MG63 (cell line): ENCODE measurements at regions not wholly inside any gene's neighbourhood (a gene's known extent, or its start where the extent isn't known, plus 50 kb on each side); places are given as distances from the start of the nearest gene placed in this dataset.

Experiments used
- DNase-seq: peaks from one replicate; pipeline ENCODE4 v3.0.0-alpha.2; 2020
- H3K27me3 ChIP-seq: fragments of 250-450 bp; sonication (Bioruptor Pico); 2 replicates; pipeline ENCODE4 v1.5.1; 2020; ENCODE audit warnings: mild to moderate bottlenecking, moderate library complexity
- H3K36me3 ChIP-seq: fragments of 250-450 bp; sonication (Bioruptor Pico); 2 replicates; pipeline ENCODE4 v1.5.1; 2020; ENCODE audit warnings: mild to moderate bottlenecking, moderate library complexity
- H3K4me3 ChIP-seq: fragments of 250-450 bp; sonication (Bioruptor Pico); 2 replicates; pipeline ENCODE4 v1.5.1; 2020; ENCODE audit warnings: mild to moderate bottlenecking, moderate library complexity
- H3K9me3 ChIP-seq: fragments of 250-450 bp; sonication (Bioruptor Pico); 2 replicates; pipeline ENCODE4 v1.5.1; 2020; ENCODE audit warnings: mild to moderate bottlenecking, moderate library complexity

GRCh38 chr17:52758481-52758880 lies 600.0 kb upstream of the CA10 start:
- Histone ChIP-seq H3K27me3 (no peaks in the 10 kb centered on the region), H3K9me3 (no peaks in the 10 kb centered on the region), H3K36me3 (no peaks in the 10 kb centered on the region), H3K4me3 (no peak overlapping the region)
- no peak for DNase-seq

- DNase-seq, result no peak
- no peaks in the 10 kb centered on the region for H3K27me3 ChIP-seq
These were observed 598.2 kb upstream of the CA10 start for GRCh38 chr17:52756746-52757145.

GRCh38 chr17:52754838-52755237 lies 596.3 kb upstream of the CA10 start:
- no peak for DNase-seq
- Histone ChIP-seq H3K27me3 (no peaks in the 10 kb centered on the region), H3K36me3 (no peaks in the 10 kb centered on the region), H3K9me3 (no peaks in the 10 kb centered on the region), H3K4me3 (no peak overlapping the region)

More at GRCh38 chr17:52756746-52757145, 598.2 kb upstream of the CA10 start:
- Histone ChIP-seq H3K4me3 (no peak overlapping the region), H3K9me3 (no peaks in the 10 kb centered on the region), H3K36me3 (no peaks in the 10 kb centered on the region)

GRCh38 chr17:52751051-52751450 lies 592.5 kb upstream of the CA10 start:
- Histone ChIP-seq H3K9me3 (no peaks in the 10 kb centered on the region), H3K27me3 (0 out of 2 replicates have a peak, but pooled peaks cover 2% of the 10 kb centered on the region), H3K36me3 (no peaks in the 10 kb centered on the region), H3K4me3 (no peak overlapping the region)
- DNase-seq, result no peak

GRCh38 chr17:52744179-52744578 lies 585.7 kb upstream of the CA10 start:
- H3K36me3 ChIP-seq, result no peaks in the 10 kb centered on the region
- H3K9me3 ChIP-seq, result no peaks in the 10 kb centered on the region
- no peak for DNase-seq
- H3K4me3 ChIP-seq, result no peak overlapping the region
- H3K27me3 ChIP-seq, result 0 out of 2 replicates have a peak, but pooled peaks cover 2% of the 10 kb centered on the region

- no peak for DNase-seq
- no peak overlapping the region for H3K4me3 ChIP-seq
- no peaks in the 10 kb centered on the region for H3K27me3 ChIP-seq
- H3K9me3 ChIP-seq, result no peaks in the 10 kb centered on the region
- no peaks in the 10 kb centered on the region for H3K36me3 ChIP-seq
These were observed 581.5 kb upstream of the CA10 start for GRCh38 chr17:52740006-52740405.

- no peaks in the 10 kb centered on the region for H3K27me3 ChIP-seq
- H3K9me3 ChIP-seq, result no peaks in the 10 kb centered on the region
- no peaks in the 10 kb centered on the region for H3K36me3 ChIP-seq
- H3K4me3 ChIP-seq, result no peak overlapping the region; the same call in 1 of the 2 replicates
- DNase-seq, result no peak
These were observed 580.3 kb upstream of the CA10 start for GRCh38 chr17:52738791-52739190.

- Histone ChIP-seq H3K27me3 (no peaks in the 10 kb centered on the region), H3K4me3 (no peak overlapping the region), H3K36me3 (no peaks in the 10 kb centered on the region), H3K9me3 (no peaks in the 10 kb centered on the region)
- DNase-seq, result no peak
These were observed 578.6 kb upstream of the CA10 start for GRCh38 chr17:52737071-52737470.

GRCh38 chr17:52732841-52733240 lies 574.3 kb upstream of the CA10 start:
- Histone ChIP-seq H3K27me3 (no peaks in the 10 kb centered on the region), H3K9me3 (no peaks in the 10 kb centered on the region), H3K36me3 (no peaks in the 10 kb centered on the region), H3K4me3 (no peak overlapping the region)
- DNase-seq, result no peak

- H3K4me3 ChIP-seq, result no peak overlapping the region
- H3K27me3 ChIP-seq, result no peaks in the 10 kb centered on the region; the same call in 1 of the 2 replicates
- DNase-seq, result no peak
- no peaks in the 10 kb centered on the region for H3K36me3 ChIP-seq
- H3K9me3 ChIP-seq, result no peaks in the 10 kb centered on the region
These were observed 566.1 kb upstream of the CA10 start for GRCh38 chr17:52724578-52724977.

- H3K36me3 ChIP-seq, result no peaks in the 10 kb centered on the region
- DNase-seq, result no peak
- H3K9me3 ChIP-seq, result no peaks in the 10 kb centered on the region
- H3K27me3 ChIP-seq, result no peaks in the 10 kb centered on the region; the same call in 1 of the 2 replicates
- H3K4me3 ChIP-seq, result no peak overlapping the region
These were observed 563.4 kb upstream of the CA10 start for GRCh38 chr17:52721910-52722309.

GRCh38 chr17:52710363-52710901 lies 551.9 kb upstream of the CA10 start:
- DNase-seq, result no peak
- H3K4me3 ChIP-seq, result no peak overlapping the region
- no peaks in the 10 kb centered on the region for H3K9me3 ChIP-seq
- no peaks in the 10 kb centered on the region for H3K27me3 ChIP-seq
- H3K36me3 ChIP-seq, result no peaks in the 10 kb centered on the region

GRCh38 chr17:52709724-52710123 lies 551.2 kb upstream of the CA10 start:
- no peaks in the 10 kb centered on the region for H3K27me3 ChIP-seq
- DNase-seq, result no peak

GRCh38 chr17:52696362-52696761 lies 537.8 kb upstream of the CA10 start:
- no peak overlapping the region for H3K4me3 ChIP-seq
- H3K36me3 ChIP-seq, result no peaks in the 10 kb centered on the region
- no peaks in the 10 kb centered on the region for H3K27me3 ChIP-seq

More at GRCh38 chr17:52709724-52710123, 551.2 kb upstream of the CA10 start:
- Histone ChIP-seq H3K9me3 (no peaks in the 10 kb centered on the region), H3K4me3 (no peak overlapping the region), H3K36me3 (no peaks in the 10 kb centered on the region)

GRCh38 chr17:52686140-52686539 lies 527.6 kb upstream of the CA10 start:
- Histone ChIP-seq H3K36me3 (no peaks in the 10 kb centered on the region), H3K27me3 (no peaks in the 10 kb centered on the region), H3K4me3 (no peak overlapping the region), H3K9me3 (no peaks in the 10 kb centered on the region)
- DNase-seq, result no peak

More at GRCh38 chr17:52696362-52696761, 537.8 kb upstream of the CA10 start:
- no peaks in the 10 kb centered on the region for H3K9me3 ChIP-seq
- no peak for DNase-seq

- H3K4me3 ChIP-seq, result no peak overlapping the region
- H3K36me3 ChIP-seq, result no peaks in the 10 kb centered on the region
- no peaks in the 10 kb centered on the region for H3K27me3 ChIP-seq
- no peak for DNase-seq
- H3K9me3 ChIP-seq, result no peaks in the 10 kb centered on the region
These were observed 523.0 kb upstream of the CA10 start for GRCh38 chr17:52681480-52681879.

- H3K36me3 ChIP-seq, result no peaks in the 10 kb centered on the region
- no peak for DNase-seq
- H3K27me3 ChIP-seq, result no peaks in the 10 kb centered on the region
- no peak overlapping the region for H3K4me3 ChIP-seq
- H3K9me3 ChIP-seq, result no peaks in the 10 kb centered on the region
These were observed 519.7 kb upstream of the CA10 start for GRCh38 chr17:52678211-52678610.

GRCh38 chr17:52674686-52675085 lies 516.2 kb upstream of the CA10 start:
- H3K9me3 ChIP-seq, result no peaks in the 10 kb centered on the region
- H3K4me3 ChIP-seq, result no peak overlapping the region
- H3K36me3 ChIP-seq, result no peaks in the 10 kb centered on the region
- no peak for DNase-seq
- no peaks in the 10 kb centered on the region for H3K27me3 ChIP-seq

GRCh38 chr17:52673791-52674190 lies 515.3 kb upstream of the CA10 start:
- no peaks in the 10 kb centered on the region for H3K27me3 ChIP-seq
- H3K9me3 ChIP-seq, result no peaks in the 10 kb centered on the region
- no peak for DNase-seq
- no peak overlapping the region for H3K4me3 ChIP-seq
- no peaks in the 10 kb centered on the region for H3K36me3 ChIP-seq
